IPS-15b (cell line): ENCODE measurements at regions not wholly inside any gene's neighbourhood (a gene's known extent, or its start where the extent isn't known, plus 50 kb on each side); places are given as distances from the start of the nearest gene placed in this dataset.

ENCODE experiments used
- H3K27me3 ChIP-seq: one replicate; pipeline ENCODE4 v1.6.1; 2013; ENCODE audit warnings: low read length; ENCODE audit not compliant: control insufficient read depth, insufficient read depth
- H3K36me3 ChIP-seq: one replicate; pipeline ENCODE4 v1.6.1; 2013; ENCODE audit warnings: low read length; ENCODE audit not compliant: control insufficient read depth, insufficient read depth
- H3K4me1 ChIP-seq: one replicate; pipeline ENCODE4 v1.6.1; 2013; ENCODE audit warnings: mild to moderate bottlenecking, low read length; ENCODE audit not compliant: control insufficient read depth, insufficient read depth
- H3K4me3 ChIP-seq: one replicate; pipeline ENCODE4 v1.5.1; 2013; ENCODE audit warnings: low read depth, low read length
- H3K9ac ChIP-seq: one replicate; pipeline ENCODE4 v1.6.1; 2013; ENCODE audit warnings: low read depth, mild to moderate bottlenecking, low read length
- H3K9me3 ChIP-seq: one replicate; pipeline ENCODE4 v1.6.1; 2013; ENCODE audit warnings: mild to moderate bottlenecking, low read length; ENCODE audit not compliant: control insufficient read depth, insufficient read depth

DNA sequence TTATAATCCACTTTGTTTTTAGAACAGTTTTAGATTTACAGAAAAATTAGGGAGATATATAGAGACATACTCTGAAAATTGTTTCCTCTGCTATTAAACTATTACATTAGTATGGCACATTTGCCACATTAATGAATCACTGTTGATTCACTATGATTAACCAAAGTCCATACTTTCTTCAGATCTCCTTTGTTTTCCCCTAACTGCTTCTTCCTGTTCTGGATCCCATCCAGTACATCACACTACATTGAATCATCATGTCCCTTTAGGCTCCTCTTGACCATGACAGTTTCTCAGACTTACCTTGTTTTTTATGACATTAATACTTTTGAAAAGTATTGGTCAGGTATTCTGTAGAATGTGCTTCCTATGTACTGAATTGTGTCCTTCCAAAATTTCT, 109.2 kb upstream of the EDNRA start:
- Histone ChIP-seq H3K36me3 (no peaks in the 10 kb centered on the region), H3K4me3 (no peak overlapping the region), H3K9me3 (peaks cover 3% of the 10 kb centered on the region), H3K4me1 (no peaks in the 10 kb centered on the region), H3K9ac (no peak overlapping the region), H3K27me3 (no peaks in the 10 kb centered on the region)

DNA sequence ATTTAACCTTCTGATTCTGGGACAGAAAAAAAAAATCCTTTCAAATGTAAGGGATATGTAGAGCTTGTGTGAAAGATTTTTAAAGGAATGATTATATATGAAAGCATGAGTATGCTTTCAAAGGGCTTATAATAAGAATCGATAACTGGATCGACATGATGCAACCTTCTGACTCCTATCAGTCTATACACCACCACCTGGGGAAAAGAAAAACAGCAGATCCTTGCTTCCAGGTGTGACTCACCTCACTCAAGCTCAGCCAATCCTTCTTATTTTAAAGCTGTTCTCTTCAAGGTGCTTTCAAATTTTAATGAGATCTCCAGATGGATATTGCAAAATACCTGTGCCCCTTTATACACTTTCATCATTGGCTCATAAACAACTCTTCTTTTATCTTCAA, 102.1 kb upstream of the EDNRA start:
- Histone ChIP-seq H3K9ac (no peak overlapping the region), H3K9me3 (peaks cover 3% of the 10 kb centered on the region), H3K36me3 (no peaks in the 10 kb centered on the region), H3K4me1 (no peaks in the 10 kb centered on the region), H3K27me3 (no peaks in the 10 kb centered on the region), H3K4me3 (no peak overlapping the region)

DNA sequence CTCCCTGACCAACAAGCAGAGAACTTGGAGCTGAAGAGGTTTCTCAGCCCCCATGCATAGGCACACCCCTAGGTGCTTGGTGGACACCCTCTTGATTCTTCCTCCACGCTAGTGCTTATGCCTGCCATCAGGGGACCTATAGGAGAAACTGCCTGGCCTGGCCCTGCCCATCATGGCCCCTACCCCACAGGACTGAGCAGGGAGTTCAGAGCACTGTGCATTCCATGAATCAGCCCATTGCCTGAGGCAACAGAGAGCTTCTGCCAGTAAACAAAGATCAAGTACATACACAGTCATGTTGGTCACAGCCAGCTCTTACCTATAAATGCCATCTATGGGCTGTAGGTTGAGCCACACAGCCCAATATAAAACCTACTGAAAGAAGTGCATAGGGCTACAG, 99.1 kb upstream of the EDNRA start:
- H3K9ac ChIP-seq = no peak overlapping the region
- H3K9me3 ChIP-seq = no peaks in the 10 kb centered on the region
- no peaks in the 10 kb centered on the region for H3K36me3 ChIP-seq
- H3K27me3 ChIP-seq = no peaks in the 10 kb centered on the region
- no peak overlapping the region for H3K4me3 ChIP-seq
- H3K4me1 ChIP-seq = no peaks in the 10 kb centered on the region

- H3K36me3 ChIP-seq = no peaks in the 10 kb centered on the region
- H3K4me1 ChIP-seq = no peaks in the 10 kb centered on the region
- H3K27me3 ChIP-seq = no peaks in the 10 kb centered on the region
- no peak overlapping the region for H3K4me3 ChIP-seq
- H3K9me3 ChIP-seq = no peaks in the 10 kb centered on the region
- no peak overlapping the region for H3K9ac ChIP-seq
Measured at GRCh38 chr4:147388018-147388417, 92.9 kb upstream of the EDNRA start.

- no peaks in the 10 kb centered on the region for H3K27me3 ChIP-seq
- no peaks in the 10 kb centered on the region for H3K36me3 ChIP-seq
- H3K4me1 ChIP-seq = no peaks in the 10 kb centered on the region
- no peak overlapping the region for H3K9ac ChIP-seq
- H3K4me3 ChIP-seq = no peak overlapping the region
- H3K9me3 ChIP-seq = no peaks in the 10 kb centered on the region
Measured at GRCh38 chr4:147396105-147396504, 84.8 kb upstream of the EDNRA start.

DNA sequence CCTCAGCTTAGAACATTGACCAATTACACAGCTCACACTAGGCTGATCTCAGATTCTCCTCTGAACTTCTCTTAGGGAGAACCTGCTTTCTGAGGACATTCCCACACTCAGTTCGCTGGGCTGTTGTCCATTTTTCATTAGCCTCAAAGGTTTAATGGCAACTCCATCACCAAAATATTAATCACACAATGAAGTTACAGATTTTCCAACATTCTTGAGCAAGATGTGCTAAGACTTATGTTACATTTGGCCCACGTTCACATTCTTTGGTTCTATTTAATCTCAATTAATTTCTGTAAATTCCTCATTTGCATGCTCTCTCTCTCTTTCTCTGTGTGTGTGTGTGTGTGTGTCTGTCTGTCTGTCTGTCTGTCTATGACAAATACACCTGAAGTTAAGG, 82.3 kb upstream of the EDNRA start:
- Histone ChIP-seq H3K27me3 (no peaks in the 10 kb centered on the region), H3K9ac (no peak overlapping the region), H3K9me3 (no peaks in the 10 kb centered on the region)

GRCh38 chr4:147400721-147401120, 80.2 kb upstream of the EDNRA start:
- no peak overlapping the region for H3K9ac ChIP-seq
- no peaks in the 10 kb centered on the region for H3K9me3 ChIP-seq
- no peaks in the 10 kb centered on the region for H3K4me1 ChIP-seq
- H3K4me3 ChIP-seq = no peak overlapping the region
- H3K36me3 ChIP-seq = no peaks in the 10 kb centered on the region
- no peaks in the 10 kb centered on the region for H3K27me3 ChIP-seq

More for the DNA sequence above, 82.3 kb upstream of the EDNRA start:
- Histone ChIP-seq H3K4me3 (no peak overlapping the region), H3K36me3 (no peaks in the 10 kb centered on the region), H3K4me1 (no peaks in the 10 kb centered on the region)

DNA sequence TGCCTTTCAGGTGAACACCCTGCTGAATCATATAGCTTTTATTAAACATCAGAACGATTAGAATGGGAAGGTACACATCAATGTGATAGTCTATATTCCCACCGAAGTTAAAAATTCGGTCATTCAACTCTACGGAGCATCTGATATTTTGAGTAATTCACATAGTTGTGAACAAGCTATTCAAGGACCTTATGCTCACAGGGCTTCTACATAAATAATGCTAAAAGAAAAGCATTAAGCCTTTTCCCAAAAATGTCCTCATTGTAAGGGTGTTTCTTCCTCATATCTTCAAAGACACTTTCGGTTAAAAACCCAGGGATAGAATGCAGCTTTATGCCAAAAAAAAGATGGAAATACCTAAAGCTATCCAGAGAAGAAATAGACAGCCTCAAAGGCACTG, 79.7 kb upstream of the EDNRA start:
- Histone ChIP-seq H3K9me3 (no peaks in the 10 kb centered on the region), H3K9ac (no peak overlapping the region), H3K4me3 (no peak overlapping the region), H3K4me1 (no peaks in the 10 kb centered on the region), H3K36me3 (no peaks in the 10 kb centered on the region), H3K27me3 (no peaks in the 10 kb centered on the region)

DNA sequence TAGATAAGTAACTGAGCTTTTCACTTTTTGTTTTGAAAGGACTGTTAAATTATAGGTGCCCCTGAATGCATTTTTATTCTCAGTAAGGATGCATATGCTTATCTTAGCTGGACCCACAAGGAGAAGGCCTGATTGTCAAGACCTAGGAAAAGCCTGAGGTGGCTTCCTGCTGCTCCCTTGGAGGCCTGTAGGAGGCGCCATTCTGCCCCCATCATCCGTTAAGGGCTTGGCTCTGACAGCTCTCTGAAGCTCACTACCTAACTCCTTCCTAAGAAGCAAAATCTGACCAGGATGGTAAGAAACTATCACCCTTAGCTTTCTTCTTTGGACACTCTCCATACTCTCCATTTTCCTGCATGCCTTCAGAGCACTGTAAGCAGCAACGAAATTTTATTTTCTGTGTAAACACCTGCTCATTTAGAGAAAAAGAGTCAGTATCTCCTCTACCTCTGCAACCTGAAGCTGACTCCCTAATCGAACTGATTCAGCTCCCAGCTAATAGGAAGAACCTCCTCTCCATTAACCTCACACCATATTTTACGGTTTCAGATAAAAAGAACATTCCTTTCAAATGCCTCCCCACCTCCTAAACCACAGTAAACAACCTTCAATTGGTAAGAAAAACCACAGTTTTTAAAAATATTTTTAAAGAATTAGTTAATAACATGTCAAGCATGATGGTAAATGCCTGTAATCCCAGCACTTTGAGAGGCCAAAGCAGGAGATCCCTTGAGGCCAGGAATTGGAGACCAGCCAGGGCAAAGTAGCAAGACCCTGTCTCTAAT, 73.4 kb upstream of the EDNRA start:
- Histone ChIP-seq H3K9ac (no peak overlapping the region), H3K4me3 (no peak overlapping the region), H3K27me3 (no peaks in the 10 kb centered on the region), H3K4me1 (no peaks in the 10 kb centered on the region), H3K36me3 (no peaks in the 10 kb centered on the region), H3K9me3 (no peaks in the 10 kb centered on the region)

GRCh38 chr4:147408189-147408588, 72.7 kb upstream of the EDNRA start:
- H3K9ac ChIP-seq = no peak overlapping the region
- H3K36me3 ChIP-seq = no peaks in the 10 kb centered on the region
- H3K9me3 ChIP-seq = no peaks in the 10 kb centered on the region
- no peaks in the 10 kb centered on the region for H3K4me1 ChIP-seq
- H3K4me3 ChIP-seq = no peak overlapping the region
- H3K27me3 ChIP-seq = no peaks in the 10 kb centered on the region

GRCh38 chr4:147409350-147409749, 71.5 kb upstream of the EDNRA start:
- H3K36me3 ChIP-seq = no peaks in the 10 kb centered on the region
- H3K9ac ChIP-seq = no peak overlapping the region
- no peaks in the 10 kb centered on the region for H3K27me3 ChIP-seq
- H3K4me1 ChIP-seq = no peaks in the 10 kb centered on the region
- H3K9me3 ChIP-seq = no peaks in the 10 kb centered on the region
- no peak overlapping the region for H3K4me3 ChIP-seq

- Histone ChIP-seq H3K9ac (no peak overlapping the region), H3K27me3 (no peaks in the 10 kb centered on the region), H3K4me1 (no peaks in the 10 kb centered on the region), H3K9me3 (no peaks in the 10 kb centered on the region), H3K36me3 (no peaks in the 10 kb centered on the region), H3K4me3 (no peak overlapping the region)
Measured at GRCh38 chr4:147418226-147418625, 62.7 kb upstream of the EDNRA start.
